ENCODE measurements at regions not wholly inside any gene's neighbourhood (a gene's known extent, or its start where the extent isn't known, plus 50 kb on each side); places are given as distances from the start of the nearest gene placed in this dataset.

DNA sequence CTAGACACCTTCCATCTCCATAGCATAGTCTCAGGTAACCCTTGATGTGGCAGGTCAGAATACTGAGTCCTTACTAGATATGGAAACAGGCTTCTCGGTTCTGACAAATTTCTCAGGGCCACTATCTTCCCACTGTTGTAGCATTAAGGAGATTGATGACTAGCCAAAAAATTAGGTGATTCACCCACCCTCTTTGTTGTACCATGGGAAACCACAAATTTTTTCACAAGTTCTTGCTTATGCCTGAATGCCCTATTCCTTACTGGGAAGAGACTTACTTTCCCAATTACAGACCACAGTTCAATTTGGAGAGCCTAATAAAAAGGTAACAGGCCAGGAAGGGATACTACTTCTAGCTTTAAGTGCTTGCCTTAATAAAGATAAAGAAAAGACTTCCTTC is 948.8 kb downstream of the GRM8 start:
- WGBS, 2 donors = 72 to 76% methylated on average over 1 of the region's 1 CpG
- DNase-seq (ENCODE audit: low spot score in 2 of 2) = no peak
- H3K4me3 ChIP-seq (ENCODE audit: low read depth, poor library complexity, severe bottlenecking) = no peak overlapping the region
- TF ChIP-seq POLR2A (IDR thresholded peaks at IDR 0.05) = no peak
- TF ChIP-seq, protein P1, sequence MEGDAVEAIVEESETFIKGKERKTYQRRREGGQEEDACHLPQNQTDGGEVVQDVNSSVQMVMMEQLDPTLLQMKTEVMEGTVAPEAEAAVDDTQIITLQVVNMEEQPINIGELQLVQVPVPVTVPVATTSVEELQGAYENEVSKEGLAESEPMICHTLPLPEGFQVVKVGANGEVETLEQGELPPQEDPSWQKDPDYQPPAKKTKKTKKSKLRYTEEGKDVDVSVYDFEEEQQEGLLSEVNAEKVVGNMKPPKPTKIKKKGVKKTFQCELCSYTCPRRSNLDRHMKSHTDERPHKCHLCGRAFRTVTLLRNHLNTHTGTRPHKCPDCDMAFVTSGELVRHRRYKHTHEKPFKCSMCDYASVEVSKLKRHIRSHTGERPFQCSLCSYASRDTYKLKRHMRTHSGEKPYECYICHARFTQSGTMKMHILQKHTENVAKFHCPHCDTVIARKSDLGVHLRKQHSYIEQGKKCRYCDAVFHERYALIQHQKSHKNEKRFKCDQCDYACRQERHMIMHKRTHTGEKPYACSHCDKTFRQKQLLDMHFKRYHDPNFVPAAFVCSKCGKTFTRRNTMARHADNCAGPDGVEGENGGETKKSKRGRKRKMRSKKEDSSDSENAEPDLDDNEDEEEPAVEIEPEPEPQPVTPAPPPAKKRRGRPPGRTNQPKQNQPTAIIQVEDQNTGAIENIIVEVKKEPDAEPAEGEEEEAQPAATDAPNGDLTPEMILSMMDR (IDR thresholded peaks at IDR 0.05) = no peak
- intact Hi-C loops (cut with DNase I; ENCODE audit: low total_unique reads) = no loop called here

DNA sequence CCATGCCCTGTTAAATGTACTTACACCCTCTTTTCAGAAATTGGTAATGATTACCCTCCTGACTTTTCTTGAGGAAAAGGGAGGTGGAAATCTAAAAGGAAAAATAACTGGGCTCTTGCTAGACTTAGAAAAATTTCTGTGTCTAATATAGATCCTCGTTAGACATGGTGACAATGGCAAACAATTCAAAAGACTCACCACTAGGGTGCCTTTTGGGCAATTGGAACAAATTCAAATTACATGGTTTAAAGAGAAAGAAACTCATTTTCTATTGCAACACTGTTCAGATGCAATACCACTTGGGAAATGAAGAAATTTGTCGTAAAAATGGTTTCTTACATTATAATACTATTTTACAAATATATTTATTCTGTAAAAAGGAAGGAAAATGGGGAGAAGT is 950.1 kb downstream of the GRM8 start:
- intact Hi-C loops (cut with DNase I; ENCODE audit: low total_unique reads) = no loop called here
- DNase-seq (ENCODE audit: low spot score in 2 of 2) = no peak
- TF ChIP-seq, protein P1 (IDR thresholded peaks at IDR 0.05) = no peak
- TF ChIP-seq POLR2A (IDR thresholded peaks at IDR 0.05) = no peak
- WGBS, 2 donors = 49 to 55% methylated on average over 2 of the region's 2 CpGs
- no peak overlapping the region for H3K4me3 ChIP-seq (ENCODE audit: low read depth, poor library complexity, severe bottlenecking)

DNA sequence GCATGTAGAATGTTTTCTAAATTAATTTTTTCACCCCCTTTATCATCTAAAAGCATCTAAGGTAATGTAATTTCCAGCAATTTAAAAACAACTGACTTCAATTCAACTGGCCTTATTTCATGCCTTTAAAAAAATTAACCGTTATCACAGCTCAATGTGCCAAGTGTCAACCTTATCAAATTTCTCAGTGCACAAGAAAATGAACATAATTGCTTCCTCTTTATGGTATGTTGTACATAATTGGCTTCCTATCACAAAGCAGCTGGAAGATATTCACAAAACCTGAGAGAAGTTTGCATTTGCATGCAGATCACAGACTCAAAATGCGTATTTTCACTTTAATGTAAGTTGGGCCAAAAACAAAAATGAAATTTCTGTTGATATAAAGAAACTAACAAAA is 966.4 kb downstream of the GRM8 start:
- no peak for DNase-seq (ENCODE audit: low spot score in 2 of 2)
- no peak overlapping the region for H3K4me3 ChIP-seq (ENCODE audit: low read depth, poor library complexity, severe bottlenecking)
- intact Hi-C loops (cut with DNase I; ENCODE audit: low total_unique reads) = no loop called here
- 84 to 86% methylated on average over 2 of the region's 2 CpGs for WGBS, 2 donors
- TF ChIP-seq, protein P1 (IDR thresholded peaks at IDR 0.05) = no peak
- TF ChIP-seq POLR2A (IDR thresholded peaks at IDR 0.05) = no peak

DNA sequence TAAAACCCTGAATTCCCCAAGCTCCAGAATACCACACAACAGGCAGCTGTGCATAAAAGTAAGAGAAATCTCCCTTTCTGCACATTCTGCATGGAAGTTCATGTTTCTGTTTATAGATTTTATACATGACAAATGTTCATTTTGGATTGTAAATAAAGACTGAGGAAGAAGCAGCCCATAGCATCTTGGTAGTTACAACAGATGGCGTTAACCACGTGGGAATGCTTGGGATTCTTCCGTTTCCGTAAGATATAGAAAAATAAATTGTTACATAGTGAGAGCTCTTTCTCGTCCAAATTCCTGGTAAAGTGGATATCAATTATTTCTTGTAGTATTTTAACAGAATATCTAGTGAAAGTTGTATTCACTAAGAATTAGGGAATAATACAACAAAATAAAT is 1016.5 kb downstream of the GRM8 start:
- WGBS, 2 donors = 75 to 81% methylated on average over 5 of the region's 5 CpGs
- DNase-seq (ENCODE audit: low spot score in 2 of 2) = no peak
- TF ChIP-seq, protein P1 (IDR thresholded peaks at IDR 0.05) = no peak
- TF ChIP-seq POLR2A (IDR thresholded peaks at IDR 0.05) = no peak
- intact Hi-C loops (cut with DNase I; ENCODE audit: low total_unique reads) = no loop called here
- H3K4me3 ChIP-seq (ENCODE audit: low read depth, poor library complexity, severe bottlenecking) = no peak overlapping the region

DNA sequence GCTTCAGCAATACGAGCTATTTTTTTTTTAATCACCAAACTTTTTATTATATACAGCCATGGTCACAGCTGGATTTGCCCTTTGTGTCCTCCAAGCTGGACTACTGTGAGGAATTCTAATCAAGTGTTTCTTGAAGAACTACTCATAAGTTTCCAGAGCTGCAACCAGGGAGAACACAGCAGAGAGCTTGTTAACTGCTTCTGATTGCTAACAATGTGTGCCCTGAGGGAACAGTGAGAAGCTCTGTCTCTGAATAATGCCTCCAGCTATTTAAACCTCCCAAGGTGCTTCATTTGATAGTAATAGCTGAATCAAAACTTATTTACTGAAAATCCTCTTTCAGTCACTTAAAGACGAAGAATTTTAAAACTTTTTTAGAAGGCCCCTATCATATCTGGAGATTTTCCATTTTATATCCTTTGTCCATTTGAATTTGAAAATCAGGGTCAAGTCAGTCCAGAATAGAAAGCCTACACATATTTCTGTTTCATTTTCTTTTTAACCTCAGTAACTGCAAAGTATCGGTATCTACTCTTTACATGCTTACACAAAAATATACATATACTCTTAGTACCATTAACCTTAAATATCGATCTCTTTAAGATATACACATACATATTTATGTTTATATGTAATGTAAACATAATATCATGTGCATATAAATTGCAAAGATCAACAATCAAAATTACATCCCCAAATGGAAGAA is 1024.2 kb downstream of the GRM8 start:
- H3K4me3 ChIP-seq (ENCODE audit: low read depth, poor library complexity, severe bottlenecking) = no peak overlapping the region
- TF ChIP-seq POLR2A (IDR thresholded peaks at IDR 0.05) = no peak
- TF ChIP-seq, protein P1 (IDR thresholded peaks at IDR 0.05) = no peak
- intact Hi-C loops (cut with DNase I; ENCODE audit: low total_unique reads) = no loop called here
- DNase-seq (ENCODE audit: low spot score in 2 of 2) = no peak
- WGBS, 2 donors = 81 to 83% methylated on average over 4 of the region's 4 CpGs

DNA sequence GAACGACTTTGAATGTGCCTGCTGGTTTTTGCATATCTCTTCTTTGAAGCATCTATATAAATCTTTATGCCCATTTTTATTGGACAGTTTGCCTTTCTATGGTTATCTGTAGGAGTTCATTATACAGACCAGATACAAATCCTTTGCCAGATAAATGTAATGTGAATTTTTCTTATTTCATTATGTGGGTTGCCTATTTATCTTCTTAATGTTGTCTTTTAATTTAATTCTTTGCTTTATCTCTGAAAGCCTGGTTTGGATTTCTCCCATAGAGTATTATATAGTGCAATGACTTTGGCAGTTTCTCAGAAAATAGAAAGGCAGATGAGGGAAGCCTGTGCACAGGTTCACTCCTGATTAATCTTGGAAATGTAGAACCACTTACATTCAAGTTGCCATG is 1025.1 kb downstream of the GRM8 start:
- 60 to 64% methylated on average over 1 of the region's 1 CpG for WGBS, 2 donors
- H3K4me3 ChIP-seq (ENCODE audit: low read depth, poor library complexity, severe bottlenecking) = no peak overlapping the region
- TF ChIP-seq, protein P1 (IDR thresholded peaks at IDR 0.05) = no peak
- no peak for TF ChIP-seq POLR2A (IDR thresholded peaks at IDR 0.05)
- intact Hi-C loops (cut with DNase I; ENCODE audit: low total_unique reads) = no loop called here
- no peak for DNase-seq (ENCODE audit: low spot score in 2 of 2)
